ENCODE measurements at regions not wholly inside any gene's neighbourhood (a gene's known extent, or its start where the extent isn't known, plus 50 kb on each side); places are given as distances from the start of the nearest gene placed in this dataset.

- H3K9ac ChIP-seq (ENCODE audit: insufficient read depth, low read depth, low read length): no peak overlapping the region
- intact Hi-C loops (cut with micrococcal nuclease; ENCODE audit: unreplicated experiment): no loop called here
- ChIA-PET CTCF (ENCODE audit: low intra/inter-chr PET ratio, low total read pairs) (no interaction called here), POLR2A (no interaction called here)
- no peak for TF ChIP-seq TBX2 (CRISPR knock-in tag; IDR thresholded peaks at IDR 0.05; ENCODE audit: borderline replicate concordance)
- H2AFZ ChIP-seq (ENCODE audit: low read length): no peak overlapping the region
- H3K27ac ChIP-seq (ENCODE audit: extremely low read length, insufficient read depth, low read length): no peak overlapping the region
- FAIRE-seq (no peak), DNase-seq (ENCODE audit: low spot score) (no peak), ATAC-seq (no peak)
- no peaks in the 10 kb centered on the region for H3K79me2 ChIP-seq (ENCODE audit: insufficient read depth, low read length)
- no peaks in the 10 kb centered on the region for H4K20me1 ChIP-seq (ENCODE audit: insufficient read depth, low read length)
- 0% methylated on average over 2 of the region's 2 CpGs for WGBS (ENCODE audit: low lambda C conversion rate)
- H3K4me2 ChIP-seq (ENCODE audit: low read depth, low read length): no peak overlapping the region
- H3K27me3 ChIP-seq (ENCODE audit: control insufficient read depth in 1 of 2, insufficient read depth in 2 of 2, low read length in 2 of 2): no peaks in the 10 kb centered on the region
- no TSS peak for BruUV-seq (replicated peaks)
- no peak overlapping the region for H3K4me3 ChIP-seq (replicated peaks in 1 of 3; ENCODE audit: insufficient read depth in 1 of 3, low read depth in 2 of 3, low read length in 3 of 3)
- H3K4me1 ChIP-seq (ENCODE audit: insufficient read depth, low read length): no peaks in the 10 kb centered on the region
- H3K36me3 ChIP-seq (replicated peaks in 1 of 2; ENCODE audit: control insufficient read depth in 1 of 2, insufficient read depth in 2 of 2, low read length in 2 of 2): no peaks in the 10 kb centered on the region
- no peaks in the 10 kb centered on the region for H3K9me3 ChIP-seq (ENCODE audit: low read length)
- in situ Hi-C loops (cut with HindIII; ENCODE audit: extremely low pct_ligation_motif_present, low pct_unique_long_range_greater_than_20kb): no loop called here
Measured at GRCh38 chrX:139063364-139063763, 351.8 kb upstream of the FGF13 start.

DNA sequence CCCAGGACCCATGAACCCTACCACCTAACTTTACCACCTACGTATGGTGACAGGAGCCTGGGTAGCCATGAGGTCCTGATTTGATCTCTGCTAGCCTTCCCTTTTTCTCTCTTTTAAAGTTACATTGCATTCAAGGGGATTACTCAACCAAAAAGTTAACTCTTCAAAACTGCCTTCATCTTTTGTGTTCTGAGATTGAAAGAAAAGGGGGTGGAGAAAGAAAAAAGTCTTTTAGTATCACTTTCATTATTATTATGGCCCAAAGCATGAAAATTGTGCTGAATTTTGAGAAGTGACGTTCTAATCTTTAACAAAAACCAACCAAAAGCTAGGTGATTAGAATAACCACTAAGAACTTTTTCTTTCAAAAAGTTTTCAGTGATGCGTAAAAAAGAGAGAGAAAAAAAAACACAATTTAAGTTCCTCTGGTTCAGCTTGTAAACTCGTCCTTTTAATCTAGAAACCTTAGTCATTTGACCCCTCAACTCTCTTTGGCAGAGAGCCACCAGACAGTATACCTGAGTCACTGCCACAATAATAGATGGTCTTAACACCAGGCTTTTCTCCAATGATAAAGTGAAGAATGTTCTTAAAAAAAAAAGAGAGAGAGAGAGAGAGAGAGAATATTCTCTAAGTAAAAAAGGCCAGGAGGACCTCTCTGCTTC lies 347.4 kb upstream of the FGF13 start:
- POLR2A ChIA-PET: no interaction called here
- Histone ChIP-seq H3K4me2 (ENCODE audit: low read depth, low read length) (no peak overlapping the region), H3K36me3 (replicated peaks in 1 of 2; ENCODE audit: control insufficient read depth in 1 of 2, insufficient read depth in 2 of 2, low read length in 2 of 2) (no peaks in the 10 kb centered on the region), H3K27me3 (ENCODE audit: control insufficient read depth in 1 of 2, insufficient read depth in 2 of 2, low read length in 2 of 2) (no peaks in the 10 kb centered on the region), H3K79me2 (ENCODE audit: insufficient read depth, low read length) (no peaks in the 10 kb centered on the region), H4K20me1 (ENCODE audit: insufficient read depth, low read length) (no peaks in the 10 kb centered on the region), H3K27ac (ENCODE audit: extremely low read length, insufficient read depth, low read length) (no peak overlapping the region), H3K4me1 (ENCODE audit: insufficient read depth, low read length) (no peaks in the 10 kb centered on the region), H2AFZ (ENCODE audit: low read length) (no peak overlapping the region), H3K9ac (ENCODE audit: insufficient read depth, low read depth, low read length) (no peak overlapping the region), H3K9me3 (ENCODE audit: low read length) (no peaks in the 10 kb centered on the region), H3K4me3 (replicated peaks in 1 of 3; ENCODE audit: insufficient read depth in 1 of 3, low read depth in 2 of 3, low read length in 3 of 3) (no peak overlapping the region)
- FAIRE-seq (no peak), ATAC-seq (no peak), DNase-seq (ENCODE audit: low spot score) (no peak)
- 30% methylated on average over 3 of the region's 4 CpGs for WGBS (ENCODE audit: low lambda C conversion rate)
- in situ Hi-C loops (cut with HindIII; ENCODE audit: extremely low pct_ligation_motif_present, low pct_unique_long_range_greater_than_20kb): no loop called here
- TF ChIP-seq FIP1L1 (IDR thresholded peaks at IDR 0.05; ENCODE audit: borderline replicate concordance, insufficient read depth, low read depth, low read length): no peak
- no peak for TF ChIP-seq HNRNPLL (IDR thresholded peaks at IDR 0.05; ENCODE audit: low read depth, low read length, poor library complexity, severe bottlenecking)
- TF ChIP-seq ZNF678 (CRISPR knock-in tag; IDR thresholded peaks at IDR 0.05): no peak
- TF ChIP-seq, protein P1, sequence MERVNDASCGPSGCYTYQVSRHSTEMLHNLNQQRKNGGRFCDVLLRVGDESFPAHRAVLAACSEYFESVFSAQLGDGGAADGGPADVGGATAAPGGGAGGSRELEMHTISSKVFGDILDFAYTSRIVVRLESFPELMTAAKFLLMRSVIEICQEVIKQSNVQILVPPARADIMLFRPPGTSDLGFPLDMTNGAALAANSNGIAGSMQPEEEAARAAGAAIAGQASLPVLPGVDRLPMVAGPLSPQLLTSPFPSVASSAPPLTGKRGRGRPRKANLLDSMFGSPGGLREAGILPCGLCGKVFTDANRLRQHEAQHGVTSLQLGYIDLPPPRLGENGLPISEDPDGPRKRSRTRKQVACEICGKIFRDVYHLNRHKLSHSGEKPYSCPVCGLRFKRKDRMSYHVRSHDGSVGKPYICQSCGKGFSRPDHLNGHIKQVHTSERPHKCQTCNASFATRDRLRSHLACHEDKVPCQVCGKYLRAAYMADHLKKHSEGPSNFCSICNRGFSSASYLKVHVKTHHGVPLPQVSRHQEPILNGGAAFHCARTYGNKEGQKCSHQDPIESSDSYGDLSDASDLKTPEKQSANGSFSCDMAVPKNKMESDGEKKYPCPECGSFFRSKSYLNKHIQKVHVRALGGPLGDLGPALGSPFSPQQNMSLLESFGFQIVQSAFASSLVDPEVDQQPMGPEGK (CRISPR knock-in tag; IDR thresholded peaks at IDR 0.05): no peak
- no peak for TF ChIP-seq KDM5B (CRISPR knock-in tag; IDR thresholded peaks at IDR 0.05; ENCODE audit: borderline replicate concordance)
- TF ChIP-seq RAD51 (IDR thresholded peaks at IDR 0.05; ENCODE audit: borderline replicate concordance): no peak
- TF ChIP-seq, protein P2, sequence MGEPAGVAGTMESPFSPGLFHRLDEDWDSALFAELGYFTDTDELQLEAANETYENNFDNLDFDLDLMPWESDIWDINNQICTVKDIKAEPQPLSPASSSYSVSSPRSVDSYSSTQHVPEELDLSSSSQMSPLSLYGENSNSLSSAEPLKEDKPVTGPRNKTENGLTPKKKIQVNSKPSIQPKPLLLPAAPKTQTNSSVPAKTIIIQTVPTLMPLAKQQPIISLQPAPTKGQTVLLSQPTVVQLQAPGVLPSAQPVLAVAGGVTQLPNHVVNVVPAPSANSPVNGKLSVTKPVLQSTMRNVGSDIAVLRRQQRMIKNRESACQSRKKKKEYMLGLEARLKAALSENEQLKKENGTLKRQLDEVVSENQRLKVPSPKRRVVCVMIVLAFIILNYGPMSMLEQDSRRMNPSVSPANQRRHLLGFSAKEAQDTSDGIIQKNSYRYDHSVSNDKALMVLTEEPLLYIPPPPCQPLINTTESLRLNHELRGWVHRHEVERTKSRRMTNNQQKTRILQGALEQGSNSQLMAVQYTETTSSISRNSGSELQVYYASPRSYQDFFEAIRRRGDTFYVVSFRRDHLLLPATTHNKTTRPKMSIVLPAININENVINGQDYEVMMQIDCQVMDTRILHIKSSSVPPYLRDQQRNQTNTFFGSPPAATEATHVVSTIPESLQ (CRISPR knock-in tag; conservative IDR thresholded peaks at IDR 0.05): no peak
- TF ChIP-seq SMC3 (IDR thresholded peaks at IDR 0.05; ENCODE audit: low read length): no peak
- no peak for TF ChIP-seq FOXK2 (IDR thresholded peaks at IDR 0.05)
- no peak for TF ChIP-seq NR1H2 (CRISPR knock-in tag; IDR thresholded peaks at IDR 0.05; ENCODE audit: borderline replicate concordance, low read depth)
- CTCF ChIA-PET (ENCODE audit: low intra/inter-chr PET ratio, low total read pairs): no interaction called here
- BruUV-seq (replicated peaks): no TSS peak
- intact Hi-C loops (cut with micrococcal nuclease; ENCODE audit: unreplicated experiment): no loop called here

Measured in HepG2 (cell line).